HEK293 (cell line): ENCODE measurements at regions not wholly inside any gene's neighbourhood (a gene's known extent, or its start where the extent isn't known, plus 50 kb on each side); places are given as distances from the start of the nearest gene placed in this dataset.

Experiments used
- CTCF ChIA-PET: fragments of 350-600 bp; formaldehyde crosslinking; extraction: SDS; loops from one replicate; lab custom pipeline; 2021; ENCODE audit warnings: antibody characterized with exemption; lab: Yijun Ruan, JAX
- POLR2A ChIA-PET: fragments of 300-600 bp; formaldehyde crosslinking; extraction: SDS; loops from one replicate; lab custom pipeline; 2020; ENCODE audit warnings: antibody characterized with exemption, inconsistent platforms; lab: Yijun Ruan, JAX
- H3K27ac ChIP-seq: fragments of 200-500 bp; sonication (Bioruptor generic); 2 replicates; pipeline ENCODE4 v1.5.1; 2014; ENCODE audit warnings: low read depth, low read length, control low read depth, inconsistent platforms; ENCODE audit errors: extremely low read depth
- H3K36me3 ChIP-seq, 2 experiments: fragments of 200-500 bp in 1 of 2; sonication (Bioruptor generic) in 1 of 2; 1 replicate in 1 of 2; 2 replicates in 1 of 2; pipeline ENCODE4 v1.5.1; 2014 to 2017; ENCODE audit warnings: inconsistent platforms in 2 of 2, low read length in 2 of 2; ENCODE audit not compliant: control insufficient read depth in 2 of 2, insufficient read depth in 1 of 2
- H3K4me1 ChIP-seq: fragments of 200-500 bp; sonication (Bioruptor generic); 2 replicates; pipeline ENCODE4 v1.5.1; 2014; ENCODE audit warnings: mild to moderate bottlenecking, low read length, inconsistent platforms; ENCODE audit not compliant: control insufficient read depth, insufficient read depth
- H3K4me3 ChIP-seq: 2 replicates; pipeline ENCODE4 v1.5.1; 2011; ENCODE audit warnings: low read depth, mild to moderate bottlenecking, control low read depth, low read length, moderate library complexity
- H3K9me3 ChIP-seq: fragments of 200-500 bp; sonication (Bioruptor generic); 2 replicates; pipeline ENCODE4 v1.5.1; 2014; ENCODE audit warnings: low read depth, low read length, inconsistent platforms; ENCODE audit not compliant: control insufficient read depth, insufficient read depth
- AEBP2 ChIP-seq: fragments of 450-650 bp; formaldehyde crosslinking; IDR thresholded peaks from 2 replicates; pipeline ENCODE4 v1.5.1; 2016; ENCODE audit warnings: missing biosample characterization, missing genetic modification characterization, borderline replicate concordance
- BCL6B ChIP-seq: fragments of 450-650 bp; formaldehyde crosslinking; IDR thresholded peaks from 2 replicates; pipeline ENCODE4 v1.5.1; 2017; ENCODE audit warnings: missing biosample characterization, missing genetic modification characterization
- HOXC10 ChIP-seq: sonication (generic); formaldehyde crosslinking; IDR thresholded peaks from 2 replicates; pipeline ENCODE4 v1.8.1; 2023; ENCODE audit warnings: mild to moderate bottlenecking, missing genetic modification reagents
- OVOL3 ChIP-seq: fragments of 450-650 bp; formaldehyde crosslinking; IDR thresholded peaks from 2 replicates; pipeline ENCODE4 v1.5.1; 2016; ENCODE audit warnings: missing biosample characterization, missing genetic modification characterization
- PATZ1 ChIP-seq: fragments of 450-650 bp; formaldehyde crosslinking; IDR thresholded peaks from 2 replicates; pipeline ENCODE4 v1.5.1; 2016; ENCODE audit warnings: missing biosample characterization, missing genetic modification characterization
- RBAK ChIP-seq: fragments of 450-650 bp; formaldehyde crosslinking; IDR thresholded peaks from 2 replicates; pipeline ENCODE4 v1.5.1; 2016; ENCODE audit warnings: missing biosample characterization, missing genetic modification characterization
- REST ChIP-seq: fragments of 450-650 bp; formaldehyde crosslinking; IDR thresholded peaks from 2 replicates; pipeline ENCODE4 v1.5.1; 2016; ENCODE audit warnings: missing biosample characterization, missing genetic modification characterization
- TCF7L2 ChIP-seq: IDR thresholded peaks from 2 replicates; pipeline ENCODE4 v1.6.1; 2011; ENCODE audit warnings: low read depth, mild to moderate bottlenecking, inconsistent platforms, low read length, moderate library complexity, borderline replicate concordance
- ZBTB1 ChIP-seq: fragments of 450-650 bp; formaldehyde crosslinking; IDR thresholded peaks from 2 replicates; pipeline ENCODE4 v1.5.1; 2016; ENCODE audit warnings: missing biosample characterization, missing genetic modification characterization
- ZBTB11 ChIP-seq: fragments of 450-650 bp; formaldehyde crosslinking; conservative IDR thresholded peaks from 2 replicates; pipeline ENCODE4 v1.5.1; 2016; ENCODE audit warnings: low read depth, missing biosample characterization, missing genetic modification characterization
- ZFP41 ChIP-seq: fragments of 450-650 bp; formaldehyde crosslinking; IDR thresholded peaks from 2 replicates; pipeline ENCODE4 v1.5.1; 2016; ENCODE audit warnings: missing biosample characterization, missing genetic modification characterization, borderline replicate concordance
- ZNF155 ChIP-seq: fragments of 450-650 bp; formaldehyde crosslinking; IDR thresholded peaks from 2 replicates; pipeline ENCODE4 v1.5.1; 2016; ENCODE audit warnings: missing biosample characterization, missing genetic modification characterization
- ZNF248 ChIP-seq: fragments of 450-650 bp; formaldehyde crosslinking; IDR thresholded peaks from 2 replicates; pipeline ENCODE4 v1.5.1; 2017; ENCODE audit warnings: missing biosample characterization, missing genetic modification characterization
- ZNF335 ChIP-seq: fragments of 450-650 bp; formaldehyde crosslinking; conservative IDR thresholded peaks from 2 replicates; pipeline ENCODE4 v1.5.1; 2016; ENCODE audit warnings: missing biosample characterization, missing genetic modification characterization
- ZNF362 ChIP-seq: fragments of 450-650 bp; formaldehyde crosslinking; IDR thresholded peaks from 2 replicates; pipeline ENCODE4 v1.5.1; 2016; ENCODE audit warnings: missing biosample characterization, missing genetic modification characterization
- ZNF473 ChIP-seq: fragments of 450-650 bp; formaldehyde crosslinking; IDR thresholded peaks from 2 replicates; pipeline ENCODE4 v1.5.1; 2017; ENCODE audit warnings: missing biosample characterization, missing genetic modification characterization
- ZNF544 ChIP-seq: fragments of 450-650 bp; formaldehyde crosslinking; IDR thresholded peaks from 2 replicates; pipeline ENCODE4 v1.5.0; 2017; ENCODE audit warnings: missing biosample characterization, missing genetic modification characterization
- ZNF548 ChIP-seq: fragments of 450-650 bp; formaldehyde crosslinking; IDR thresholded peaks from 2 replicates; pipeline ENCODE4 v1.5.1; 2016; ENCODE audit warnings: missing biosample characterization, missing genetic modification characterization
- ZNF639 ChIP-seq: fragments of 450-650 bp; formaldehyde crosslinking; IDR thresholded peaks from 2 replicates; pipeline ENCODE4 v1.5.1; 2016; ENCODE audit warnings: missing biosample characterization, missing genetic modification characterization
- ZSCAN16 ChIP-seq: fragments of 450-650 bp; formaldehyde crosslinking; IDR thresholded peaks from 2 replicates; pipeline ENCODE4 v1.5.1; 2016; ENCODE audit warnings: missing biosample characterization, missing genetic modification characterization

- TF ChIP-seq REST (tag by site-specific recombination): no peak
- no peak for TF ChIP-seq ZNF639 (tag by site-specific recombination)
- TF ChIP-seq ZNF362 (tag by site-specific recombination): no peak
- TF ChIP-seq ZBTB11 (tag by site-specific recombination): peak; percentile 50
- no peak for TF ChIP-seq ZBTB1 (tag by site-specific recombination)
- TF ChIP-seq PATZ1 (tag by site-specific recombination): peak; percentile 39
- no peak for TF ChIP-seq TCF7L2
- TF ChIP-seq HOXC10: no peak
- no peak for TF ChIP-seq ZNF473
These were observed 579.3 kb downstream of the BUD13 start (continued) for GRCh38 chr11:116193321-116194131.

- H3K36me3 ChIP-seq: no peaks in the 10 kb centered on the region
- H3K4me1 ChIP-seq: no peaks in the 10 kb centered on the region
- H3K4me3 ChIP-seq: peak overlapping the region; percentile 40
- ChIA-PET POLR2A (interaction anchor here (0.7 kb wide), 1 partner anchor 688 kb away, joined by 4 read pairs; the partner anchor contains the start of gene CADM1), CTCF (interaction anchor here (0.6 kb wide), 2 partner anchors 78 to 130 kb away, joined by 3 to 4 read pairs; no protein-coding TSS in a partner anchor)
- no peaks in the 10 kb centered on the region for H3K9me3 ChIP-seq
- no peak overlapping the region for H3K27ac ChIP-seq
- no peak for TF ChIP-seq ZNF544 (tag by site-specific recombination)
- no peak for TF ChIP-seq ZNF155 (tag by site-specific recombination)
- TF ChIP-seq RBAK: no peak
- TF ChIP-seq ZSCAN16 (tag by site-specific recombination): no peak
- no peak for TF ChIP-seq ZNF248 (tag by site-specific recombination)
- no peak for TF ChIP-seq OVOL3 (tag by site-specific recombination)
- TF ChIP-seq ZFP41 (tag by site-specific recombination): no peak
- TF ChIP-seq ZNF335 (tag by site-specific recombination): no peak
- no peak for TF ChIP-seq AEBP2 (tag by site-specific recombination)
- TF ChIP-seq BCL6B (tag by site-specific recombination): no peak
- TF ChIP-seq ZNF548 (tag by site-specific recombination): no peak
These were observed 580.1 kb downstream of the BUD13 start for GRCh38 chr11:116192509-116193210.
